ENCODE measurements at regions not wholly inside any gene's neighbourhood (a gene's known extent, or its start where the extent isn't known, plus 50 kb on each side); places are given as distances from the start of the nearest gene placed in this dataset.

- TF ChIP-seq CTCF (conservative IDR thresholded peaks at IDR 0.05; ENCODE audit: low read depth, low read length): no peak
- no peak overlapping the region for H3K4me3 ChIP-seq (ENCODE audit: low read length)
- DNase-seq (ENCODE audit: low read depth): no peak
These were observed 106.9 kb upstream of the SEMA6A start for GRCh38 chr5:116681334-116682013.

- no peak for DNase-seq (ENCODE audit: low read depth)
- no peak for TF ChIP-seq CTCF (conservative IDR thresholded peaks at IDR 0.05; ENCODE audit: low read depth, low read length)
- H3K4me3 ChIP-seq (ENCODE audit: low read length): no peak overlapping the region
These were observed 100.9 kb upstream of the SEMA6A start for GRCh38 chr5:116675626-116675910.

GRCh38 chr5:116674881-116675625, 100.4 kb upstream of the SEMA6A start:
- TF ChIP-seq CTCF (conservative IDR thresholded peaks at IDR 0.05; ENCODE audit: low read depth, low read length): no peak
- H3K4me3 ChIP-seq (ENCODE audit: low read length): no peak overlapping the region
- DNase-seq (ENCODE audit: low read depth): no peak

GRCh38 chr5:116673453-116673852, 98.8 kb upstream of the SEMA6A start:
- no peak for TF ChIP-seq CTCF (conservative IDR thresholded peaks at IDR 0.05; ENCODE audit: low read depth, low read length)
- no peak for DNase-seq (ENCODE audit: low read depth)

GRCh38 chr5:116672203-116672602, 97.6 kb upstream of the SEMA6A start:
- no peak for TF ChIP-seq CTCF (conservative IDR thresholded peaks at IDR 0.05; ENCODE audit: low read depth, low read length)
- no peak for DNase-seq (ENCODE audit: low read depth)

More at GRCh38 chr5:116673453-116673852, 98.8 kb upstream of the SEMA6A start:
- no peak overlapping the region for H3K4me3 ChIP-seq (ENCODE audit: low read length)

GRCh38 chr5:116671211-116671736, 96.7 kb upstream of the SEMA6A start:
- TF ChIP-seq CTCF (conservative IDR thresholded peaks at IDR 0.05; ENCODE audit: low read depth, low read length): no peak
- no peak overlapping the region for H3K4me3 ChIP-seq (ENCODE audit: low read length)

More at GRCh38 chr5:116672203-116672602, 97.6 kb upstream of the SEMA6A start:
- no peak overlapping the region for H3K4me3 ChIP-seq (ENCODE audit: low read length)

More at GRCh38 chr5:116671211-116671736, 96.7 kb upstream of the SEMA6A start:
- no peak for DNase-seq (ENCODE audit: low read depth)
